Activated CD4-positive, alpha-beta T cell treated with anti-CD3 and anti-CD28 coated beads, Interleukin-2, Interleukin-6, amounts not matched to agents 100 ng/mL and 50 ng/mL, durations not matched to agents 16 hours and 8 hours (primary cell): ENCODE measurements at regions not wholly inside any gene's neighbourhood (a gene's known extent, or its start where the extent isn't known, plus 50 kb on each side); places are given as distances from the start of the nearest gene placed in this dataset.

Experiments used
- DNase-seq: peaks from one replicate; pipeline ENCODE4 v3.0.0-alpha.2; 2020

DNA sequence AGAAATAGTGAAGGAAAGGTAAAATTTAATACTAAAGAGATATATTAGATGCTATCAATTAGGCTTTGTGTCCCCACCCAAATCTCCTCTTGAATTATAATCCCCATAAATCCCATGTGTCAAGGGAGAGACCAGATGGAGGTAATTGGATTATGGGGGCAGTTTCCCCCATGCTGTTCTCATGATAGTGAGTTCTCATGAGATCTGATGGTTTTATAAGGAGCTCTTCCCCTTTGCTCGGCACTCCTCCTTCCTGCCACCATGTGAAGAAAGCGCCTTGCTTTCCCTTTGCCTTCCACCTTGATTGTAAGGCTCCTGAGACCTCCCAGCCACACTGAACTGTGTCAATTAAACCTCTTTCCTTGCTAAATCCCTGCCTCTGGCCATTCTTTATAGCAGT, 697.0 kb upstream of the RGMB start:
- DNase-seq, result no peak

DNA sequence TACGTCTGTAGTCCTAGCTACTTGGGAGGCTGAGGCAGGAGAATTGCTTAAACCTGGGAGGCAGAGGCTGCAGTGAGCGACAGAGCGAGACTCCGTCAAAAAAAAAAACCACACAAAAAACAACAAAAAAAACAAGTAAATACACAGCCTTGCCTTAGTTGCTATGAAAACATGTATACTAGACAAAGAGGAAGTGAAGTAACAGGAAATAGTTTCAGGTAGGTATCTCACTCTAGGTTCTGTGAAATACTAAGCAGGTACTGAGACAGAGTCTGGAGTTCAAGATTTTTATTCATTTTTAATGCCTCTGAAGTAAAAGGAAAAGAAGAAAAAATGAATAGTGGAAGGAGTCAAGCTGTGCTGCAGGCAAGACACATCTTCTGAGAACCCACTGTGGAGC, 687.9 kb upstream of the RGMB start:
- DNase-seq, result no peak

DNA sequence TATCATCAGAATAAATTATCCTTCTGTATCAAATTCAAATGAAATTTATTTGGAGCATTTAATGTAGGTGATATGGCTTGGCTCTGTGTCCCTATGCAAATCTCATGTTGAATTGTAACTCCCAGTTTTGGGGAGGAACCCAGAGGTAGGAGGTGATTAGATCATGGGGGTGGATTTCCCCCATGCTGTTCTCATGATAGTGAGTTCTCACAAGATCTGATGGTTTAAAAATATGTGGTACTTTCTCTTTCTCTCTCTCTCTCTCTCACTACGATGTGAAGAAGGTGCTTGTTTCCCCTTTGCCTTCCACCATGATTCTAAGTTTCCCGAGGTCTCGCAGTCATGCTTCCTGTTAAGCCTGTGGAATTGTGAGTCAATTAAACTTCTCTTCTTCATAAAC, 678.4 kb upstream of the RGMB start:
- no peak for DNase-seq

DNA sequence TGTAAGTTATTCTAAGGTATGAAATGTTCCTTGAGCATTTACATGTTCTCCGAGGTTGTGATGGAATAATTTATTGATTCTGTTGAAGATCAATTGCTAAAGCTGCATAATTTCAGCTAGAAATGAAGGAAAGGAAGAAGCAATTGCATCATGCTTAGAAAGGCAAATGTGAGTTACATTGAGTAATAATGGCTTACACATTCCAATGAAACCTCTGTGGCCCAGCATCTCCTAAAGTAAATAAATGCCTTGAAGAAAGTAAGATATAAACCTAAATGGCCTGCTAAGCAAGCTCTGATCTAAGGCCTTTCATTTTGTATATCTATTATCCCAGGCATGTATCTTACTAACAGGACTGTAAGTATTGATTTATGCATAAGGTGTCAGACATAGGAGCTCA, 677.3 kb upstream of the RGMB start:
- no peak for DNase-seq

DNA sequence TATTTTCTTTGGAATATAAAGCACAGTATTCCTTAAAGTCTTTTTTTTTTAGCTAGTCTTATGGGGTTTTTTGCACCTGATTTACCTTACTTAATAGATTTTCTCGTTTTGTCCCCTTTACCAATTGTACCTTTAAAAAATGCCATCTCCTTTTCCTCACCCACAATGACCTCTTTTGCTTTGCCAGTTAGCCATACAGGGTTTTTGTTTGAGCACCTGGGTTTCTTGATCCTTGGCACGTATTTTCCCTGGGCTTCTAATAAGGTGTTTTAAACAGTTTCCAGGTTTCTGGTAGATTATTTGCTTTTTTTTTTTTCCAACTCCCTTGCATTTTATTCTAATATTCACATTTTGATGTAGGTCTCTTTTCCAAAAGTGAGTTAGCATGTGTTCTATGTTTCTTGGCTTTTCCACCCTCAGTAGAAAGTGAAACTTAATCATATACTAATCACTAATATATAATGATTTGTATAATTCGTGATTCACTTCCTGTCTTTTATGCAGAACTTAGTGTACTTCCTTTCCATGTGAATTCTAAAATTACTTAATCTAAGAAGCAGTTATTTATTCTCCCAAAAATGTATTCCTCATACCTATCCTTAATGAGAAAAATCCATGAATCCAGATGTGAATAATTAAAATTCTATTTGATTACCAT, 673.9 kb upstream of the RGMB start:
- DNase-seq, result no peak

DNA sequence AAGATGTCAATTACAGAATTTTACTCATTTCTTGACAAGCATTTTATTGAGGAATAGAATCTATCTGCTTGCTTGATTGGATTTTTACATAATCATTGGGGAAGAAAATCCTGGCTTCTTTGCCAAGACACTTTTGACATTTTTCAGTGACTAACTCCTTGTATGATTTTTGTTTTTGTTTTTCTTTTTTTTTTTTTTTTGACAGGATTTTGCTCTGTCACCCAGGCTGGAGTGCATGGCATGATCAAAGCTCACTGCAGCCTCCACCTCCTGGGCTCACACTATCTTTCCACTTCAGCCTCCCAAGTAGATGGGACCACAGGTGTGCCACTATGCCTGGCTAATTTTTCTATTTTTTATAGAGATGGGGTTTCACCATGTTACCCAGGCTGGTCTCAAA, 672.3 kb upstream of the RGMB start:
- DNase-seq, result no peak

DNA sequence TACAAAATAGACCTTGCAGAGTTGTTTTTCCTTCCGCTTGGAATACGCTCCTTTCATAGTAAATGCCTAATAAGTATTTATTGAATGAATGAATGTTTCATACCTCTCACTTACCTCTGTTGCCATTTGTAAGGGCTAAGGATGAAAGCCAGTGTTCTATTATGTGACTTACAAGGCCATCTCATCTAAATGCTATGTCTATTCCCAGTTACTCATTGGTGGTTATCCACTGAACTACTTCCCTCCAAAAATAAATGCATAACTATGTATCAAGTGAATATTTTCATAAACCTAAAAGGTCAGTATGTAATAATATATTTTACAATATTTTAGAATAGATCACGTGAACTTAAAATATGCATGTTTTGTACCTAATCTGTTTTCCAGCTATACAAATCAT, 670.5 kb upstream of the RGMB start:
- no peak for DNase-seq

DNA sequence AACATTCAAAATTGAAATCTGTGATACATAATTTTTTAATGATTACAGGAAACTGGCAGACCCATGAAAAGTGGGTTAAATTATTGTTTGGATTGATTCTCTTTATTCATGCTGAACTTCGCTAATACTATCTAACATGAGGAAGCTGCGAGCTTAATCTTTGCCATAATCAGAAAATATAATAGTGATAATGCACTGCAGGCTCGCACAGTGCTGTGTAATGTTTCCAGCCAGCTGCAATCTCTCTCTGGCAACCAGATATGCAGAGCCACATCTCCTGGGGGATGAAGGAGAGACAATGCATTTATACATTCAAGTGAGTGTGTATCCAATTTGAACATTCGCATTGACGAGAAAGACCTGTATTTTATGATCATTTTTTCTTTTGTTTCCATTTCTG, 669.7 kb upstream of the RGMB start:
- no peak for DNase-seq

DNA sequence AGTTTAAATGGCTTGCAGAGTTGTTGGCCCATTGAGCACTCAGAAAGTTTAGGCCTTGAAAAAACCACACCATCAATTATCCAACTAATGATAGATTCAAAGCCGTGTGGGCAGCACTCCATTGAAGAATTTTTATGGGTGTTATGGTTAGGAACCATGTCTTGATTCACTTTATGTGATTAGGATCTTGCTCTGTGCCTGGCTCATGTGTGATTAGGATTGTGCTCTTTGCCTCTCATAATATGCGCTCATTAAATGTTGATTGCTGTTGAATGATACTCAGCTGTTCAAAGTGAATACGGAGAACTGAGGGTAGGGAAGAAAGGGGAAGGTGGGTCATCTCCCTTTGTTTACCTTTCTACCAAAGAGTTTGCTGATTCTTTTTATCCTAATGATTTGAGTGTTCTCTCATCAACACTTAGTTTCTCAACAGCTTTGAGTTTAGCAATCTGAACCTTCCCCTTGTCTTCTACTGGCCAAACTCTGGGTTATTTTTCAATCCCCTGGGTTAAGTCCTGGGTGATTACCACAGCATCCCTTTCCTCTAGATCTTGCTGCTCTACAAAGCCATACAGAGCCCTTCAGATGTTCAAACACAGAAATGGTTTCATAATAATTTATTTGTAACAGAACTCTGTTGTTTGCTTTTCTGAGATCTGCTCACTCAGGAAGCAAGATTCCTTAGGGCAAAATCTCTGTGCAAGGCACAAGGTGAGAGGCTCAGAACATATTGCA, 668.8 kb upstream of the RGMB start:
- DNase-seq, result no peak

DNA sequence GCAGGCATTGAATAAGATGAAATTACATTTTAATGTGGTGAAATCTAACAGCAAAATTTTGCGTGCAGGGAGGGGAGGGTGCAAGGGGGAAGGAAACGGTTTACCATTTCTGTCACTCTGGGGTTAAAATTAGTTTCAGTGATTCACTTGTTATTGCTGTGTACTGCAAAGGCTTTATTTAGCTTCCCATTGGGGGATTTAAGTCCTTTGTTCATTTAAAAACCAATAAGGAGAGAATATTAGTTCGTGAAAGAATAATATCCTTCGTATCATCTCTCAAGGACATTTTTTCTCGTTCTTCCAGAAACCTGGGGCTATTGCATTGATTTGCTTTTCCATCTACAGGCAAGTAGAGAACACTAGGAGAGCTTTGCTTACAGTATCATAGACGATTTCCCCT, 667.8 kb upstream of the RGMB start:
- no peak for DNase-seq

DNA sequence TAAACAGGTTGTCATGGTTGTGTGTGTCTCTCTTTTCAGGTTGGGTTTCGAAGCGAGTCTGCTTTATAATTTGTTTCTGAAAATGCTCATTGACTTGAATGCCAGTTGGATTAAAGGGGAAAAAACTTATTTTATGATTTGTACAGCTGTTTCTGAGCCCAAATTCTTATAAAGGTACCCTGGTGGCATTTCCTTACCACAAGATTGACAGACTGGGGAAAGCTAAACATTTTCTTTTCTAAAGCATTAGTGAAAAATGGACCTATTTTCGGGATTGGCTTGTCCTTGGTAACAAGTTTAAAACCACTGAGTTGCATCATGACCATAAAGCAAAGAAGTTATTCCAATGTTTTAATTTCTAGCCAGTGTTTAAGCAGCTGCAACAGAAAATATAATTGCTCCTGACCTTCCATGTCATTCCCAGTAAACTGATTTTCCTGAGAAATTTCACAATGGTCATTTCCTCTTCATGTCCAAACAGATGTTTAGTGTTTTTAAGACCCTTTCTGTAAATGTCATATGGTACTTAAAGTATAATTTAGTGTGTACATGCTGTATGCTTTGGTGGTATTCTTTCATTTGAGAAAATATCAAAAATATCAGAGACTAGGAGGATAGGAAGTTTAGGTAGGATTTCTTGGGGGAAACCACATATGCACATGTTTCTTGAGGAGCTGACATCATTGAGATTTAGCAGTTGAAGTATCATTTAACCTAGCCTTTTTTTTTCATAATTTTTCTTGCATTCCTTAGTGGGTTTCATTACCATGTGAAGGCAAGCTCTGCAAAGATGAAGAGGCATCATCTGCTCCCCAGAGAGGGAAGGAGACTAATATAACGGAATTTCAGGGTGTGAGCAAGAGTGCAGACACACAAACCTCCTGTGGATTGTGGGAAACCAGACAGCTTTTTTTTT, 667.1 kb upstream of the RGMB start:
- DNase-seq, result no peak

DNA sequence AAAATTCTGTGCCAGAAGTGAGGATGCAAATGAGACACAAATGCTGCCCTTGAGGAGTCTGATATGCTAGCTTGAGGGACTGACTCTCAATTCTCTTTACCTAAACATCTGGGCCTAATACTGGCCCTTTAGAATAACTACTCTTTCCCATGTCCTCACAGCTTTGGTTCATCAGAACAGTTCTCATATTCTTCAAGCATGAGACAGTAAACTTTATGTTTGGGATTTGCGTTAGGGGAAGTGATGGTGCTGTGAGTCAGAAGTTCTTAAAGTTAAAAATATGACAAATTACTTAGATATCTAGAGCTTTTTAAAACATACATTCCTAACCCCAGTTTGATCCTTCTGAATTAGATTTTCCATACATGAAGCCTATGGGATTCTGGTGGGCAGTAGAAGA, 665.0 kb upstream of the RGMB start:
- DNase-seq, result no peak

DNA sequence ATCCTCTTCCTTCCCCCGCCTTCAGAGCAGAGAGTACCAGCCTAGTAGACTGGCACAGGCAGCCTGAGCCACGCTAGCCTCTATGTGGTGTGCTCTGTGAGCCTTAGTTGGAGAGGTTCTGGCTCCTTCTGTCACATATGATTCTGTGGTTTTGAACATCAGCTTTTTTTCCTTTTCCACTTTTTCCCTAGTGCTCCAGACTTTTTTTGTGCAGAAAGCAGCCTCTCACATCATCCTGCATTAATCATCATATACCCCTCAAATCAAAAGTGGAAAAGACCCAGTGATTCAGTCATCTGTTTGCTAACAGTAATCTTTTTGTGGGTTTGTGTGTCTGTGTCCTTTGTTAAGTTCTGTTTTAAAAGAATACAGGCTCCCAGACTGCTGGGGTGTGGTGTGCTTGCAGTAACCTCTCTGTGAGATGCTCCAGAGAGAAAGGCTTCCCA, 663.9 kb upstream of the RGMB start:
- DNase-seq, result no peak

DNA sequence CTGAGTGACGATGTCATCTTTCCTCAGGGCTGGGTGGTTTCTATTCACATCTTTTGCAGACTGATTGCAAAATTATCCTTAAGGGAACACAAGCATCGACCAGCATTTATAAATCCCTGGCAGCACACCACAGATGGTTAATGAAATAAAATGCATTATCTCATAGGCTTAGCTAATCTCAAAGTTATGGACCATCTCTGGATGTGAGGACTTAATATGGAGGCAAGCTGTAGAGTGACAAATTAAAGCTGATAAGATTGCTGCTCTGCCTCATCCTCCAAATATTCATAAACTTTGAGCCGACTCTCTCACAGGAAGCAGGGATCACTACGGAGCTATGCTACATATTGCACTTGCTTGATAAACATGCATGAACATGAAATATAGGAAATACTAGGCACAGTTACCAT, 663.2 kb upstream of the RGMB start:
- no peak for DNase-seq

DNA sequence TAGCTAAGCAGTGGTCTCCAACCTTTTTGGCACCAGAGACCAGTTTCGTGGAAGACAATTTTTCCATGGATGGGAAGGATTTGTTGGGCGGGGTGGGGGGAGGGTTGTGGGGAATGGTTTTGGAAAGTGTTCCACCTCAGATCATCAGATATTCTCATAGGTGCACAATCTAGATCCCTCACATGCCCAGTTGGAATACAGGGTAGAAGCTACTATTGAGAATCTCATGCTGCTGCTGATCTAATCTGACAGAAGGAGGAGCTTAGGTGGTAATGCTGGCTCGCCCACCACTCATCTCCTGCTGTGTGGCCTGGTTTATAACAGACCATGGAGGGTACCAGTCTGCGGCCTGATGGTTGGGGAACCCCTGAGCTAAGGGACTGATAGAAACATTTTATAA, 662.7 kb upstream of the RGMB start:
- DNase-seq, result no peak

DNA sequence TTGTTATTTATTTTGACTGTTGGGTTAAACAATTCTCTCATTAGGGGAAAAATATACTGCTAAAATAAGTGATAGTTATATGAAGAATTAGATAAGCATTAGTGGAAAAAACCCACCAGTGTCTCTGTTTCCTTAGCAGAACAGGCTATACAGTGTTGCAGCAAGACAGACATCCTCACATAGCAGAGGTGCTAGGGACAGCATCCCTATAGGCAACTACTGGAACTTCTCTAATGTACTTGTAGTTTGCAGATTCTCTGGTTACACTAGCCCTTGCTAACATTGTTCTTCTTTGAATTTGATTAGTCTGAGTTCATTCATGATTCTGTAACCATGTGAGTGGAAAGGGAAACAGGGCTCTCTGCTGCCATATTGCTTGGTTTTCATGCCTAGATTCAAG, 661.8 kb upstream of the RGMB start:
- no peak for DNase-seq

DNA sequence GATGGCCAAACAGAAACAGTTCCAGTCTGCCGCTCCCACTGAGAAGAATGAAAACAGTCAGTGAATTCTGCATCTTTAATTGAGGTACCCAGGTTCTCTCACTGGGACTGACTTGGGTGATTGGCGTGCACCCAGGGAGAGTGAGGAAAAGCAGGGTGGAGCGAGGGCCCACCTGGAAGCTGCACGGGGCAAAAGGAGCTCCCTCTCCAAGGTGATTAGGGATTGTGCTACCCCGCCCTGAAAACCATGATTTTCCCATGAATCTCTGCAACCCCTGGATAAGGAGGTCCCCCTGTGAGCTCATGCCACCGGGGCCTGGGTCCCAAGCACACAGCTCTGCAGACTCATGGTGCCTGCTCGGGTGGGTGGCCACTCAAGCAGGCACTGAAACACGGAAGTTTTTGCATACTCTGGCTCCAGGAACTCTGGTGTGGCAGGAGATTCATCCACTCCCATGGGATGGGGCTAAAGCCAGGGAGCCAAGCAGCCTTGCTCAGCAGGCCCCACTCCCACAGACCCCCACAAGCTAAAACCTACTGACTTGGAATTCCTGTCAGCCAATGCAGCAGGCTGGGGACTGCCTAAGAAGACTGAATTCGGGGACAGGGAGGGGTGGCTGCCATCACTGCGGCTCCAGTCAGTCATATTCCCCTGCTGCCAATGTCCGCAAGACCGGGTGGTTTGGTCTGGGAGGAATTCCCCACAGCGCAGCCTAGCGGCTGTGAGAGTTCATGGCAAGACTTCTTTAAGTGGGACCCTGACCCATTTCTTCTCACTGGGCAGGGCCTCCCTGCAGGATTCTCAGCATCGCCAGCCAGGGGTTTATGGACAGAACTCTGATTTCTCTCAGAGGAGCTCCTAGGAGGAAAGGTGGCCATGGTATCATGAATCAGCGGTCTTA, 652.2 kb upstream of the RGMB start:
- no peak for DNase-seq

DNA sequence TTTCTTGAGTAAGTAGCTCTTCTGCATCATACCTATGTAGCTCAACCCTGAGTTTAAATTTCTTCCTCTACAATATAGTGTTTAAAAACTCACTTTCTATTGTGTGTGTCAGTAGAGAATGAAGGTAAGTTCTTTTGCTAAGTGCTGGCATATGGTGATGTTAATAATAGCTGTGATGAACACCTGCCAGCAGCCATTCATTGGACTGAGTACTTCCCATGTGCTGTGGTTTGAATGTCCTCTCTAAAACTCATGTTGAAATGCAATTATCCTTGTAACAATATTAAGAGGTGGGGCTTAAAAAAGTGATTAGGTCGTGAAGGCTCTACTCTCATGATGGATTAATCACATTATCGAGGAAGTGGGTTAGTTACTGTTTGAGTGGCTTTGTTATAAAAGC, 645.2 kb upstream of the RGMB start:
- no peak for DNase-seq

DNA sequence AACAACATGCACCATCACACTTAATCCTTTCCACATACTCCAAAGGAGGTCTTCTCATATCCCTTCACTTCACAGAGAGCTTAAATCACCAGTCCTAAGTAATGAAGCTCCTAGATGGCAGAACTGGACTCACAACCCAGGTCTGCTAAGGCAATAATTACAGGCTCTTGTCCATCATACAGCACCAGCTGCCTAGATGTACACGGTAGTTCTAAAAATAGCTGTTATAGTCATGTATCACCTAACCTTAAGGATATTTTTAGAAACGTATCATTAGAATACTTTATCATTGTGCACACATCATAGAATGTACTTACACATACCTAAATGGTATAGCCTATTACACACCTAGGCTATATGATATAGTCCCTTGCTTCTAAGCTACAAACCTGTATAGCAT, 644.6 kb upstream of the RGMB start:
- DNase-seq, result no peak

DNA sequence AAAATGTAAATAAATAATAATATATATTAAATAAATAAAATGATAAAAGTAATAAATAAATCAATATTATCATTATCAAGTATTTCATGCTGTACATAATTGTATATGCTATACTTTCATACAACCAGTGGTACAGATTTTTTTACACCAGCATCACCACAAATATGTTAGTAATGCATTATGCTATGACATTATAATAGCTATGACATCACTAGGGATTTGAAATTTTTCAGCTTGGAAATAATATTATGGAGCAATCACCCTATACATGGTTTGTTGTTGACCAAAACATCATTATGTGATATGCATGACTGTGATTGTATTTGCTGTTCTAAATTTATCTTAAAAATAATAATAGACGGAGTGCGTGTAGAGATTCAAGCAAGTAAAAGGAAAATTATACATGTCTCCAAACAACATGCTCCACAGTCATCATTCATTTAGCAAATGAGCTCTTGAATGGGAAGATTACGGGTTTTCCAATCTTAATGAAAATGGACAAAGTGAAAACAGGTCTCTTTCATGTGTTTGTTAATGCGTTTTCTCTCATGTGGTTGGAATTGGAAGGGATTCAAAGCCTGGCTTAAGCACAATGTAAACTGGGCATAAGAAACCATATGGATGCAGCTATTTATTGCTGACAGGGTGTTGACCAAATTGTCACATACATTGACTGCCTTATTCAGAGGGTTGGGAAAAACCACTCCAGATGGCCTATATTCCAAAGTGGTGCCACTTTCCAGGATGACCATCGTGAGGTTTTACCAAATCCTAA, 643.0 kb upstream of the RGMB start:
- DNase-seq, result no peak

DNA sequence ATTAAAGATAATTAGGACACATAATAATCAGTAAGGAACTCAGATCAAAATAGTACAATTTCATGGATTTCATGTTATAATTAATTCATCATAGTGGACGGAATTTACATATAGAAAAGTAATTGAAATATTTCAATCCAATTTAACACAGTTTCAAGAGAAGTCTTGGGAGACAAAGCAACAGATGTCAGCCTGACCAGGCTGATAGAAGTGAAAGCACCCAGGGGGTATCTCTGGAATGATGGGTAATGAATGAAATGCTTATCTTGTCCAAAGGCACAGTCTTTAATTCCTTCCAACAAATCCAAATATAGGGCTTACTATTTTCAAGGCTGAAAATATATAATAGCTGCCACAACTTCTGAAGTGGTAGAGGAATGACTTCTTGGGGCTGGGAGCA, 629.3 kb upstream of the RGMB start:
- DNase-seq, result no peak

DNA sequence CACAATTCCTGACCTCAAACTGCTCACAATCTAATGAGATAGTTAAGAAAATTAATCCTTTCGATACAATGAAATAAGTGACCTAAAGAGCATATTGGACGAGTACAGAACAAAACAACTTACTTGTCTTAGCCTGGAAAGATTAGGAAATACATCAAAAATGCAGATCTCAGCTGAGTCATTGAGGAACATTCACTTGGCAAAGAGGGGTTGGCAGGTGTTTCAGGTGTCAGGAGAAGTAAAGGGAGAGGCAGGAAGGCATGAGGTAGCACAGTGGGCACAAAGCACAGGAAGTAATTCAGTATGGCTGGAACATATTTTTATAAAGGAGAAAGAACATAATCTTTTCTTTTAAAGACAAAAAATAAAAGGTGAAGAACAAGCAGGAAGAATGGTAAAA, 628.8 kb upstream of the RGMB start:
- DNase-seq, result no peak
